ENCODE measurements at regions not wholly inside any gene's neighbourhood (a gene's known extent, or its start where the extent isn't known, plus 50 kb on each side); places are given as distances from the start of the nearest gene placed in this dataset.

DNA sequence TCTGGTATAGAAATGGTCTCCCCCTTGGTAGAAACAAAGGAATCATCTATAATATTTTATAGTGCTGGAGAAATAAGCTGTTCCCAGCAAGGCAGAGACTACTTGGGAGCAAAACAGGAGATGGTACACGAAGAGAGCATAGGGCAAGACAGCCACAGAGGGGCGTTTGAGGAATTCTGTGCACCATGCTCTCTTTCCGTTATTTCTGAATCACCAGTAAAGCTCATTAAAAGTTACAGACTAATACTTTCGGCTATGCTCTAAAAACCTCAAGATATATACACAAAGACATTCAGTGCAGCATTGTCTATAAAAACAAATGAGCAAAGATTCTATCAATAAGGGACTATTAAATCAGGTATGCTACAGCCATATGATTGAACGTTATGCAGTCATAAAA lies 68.5 kb upstream of the FHIP2A start:
- TF ChIP-seq, protein P1, sequence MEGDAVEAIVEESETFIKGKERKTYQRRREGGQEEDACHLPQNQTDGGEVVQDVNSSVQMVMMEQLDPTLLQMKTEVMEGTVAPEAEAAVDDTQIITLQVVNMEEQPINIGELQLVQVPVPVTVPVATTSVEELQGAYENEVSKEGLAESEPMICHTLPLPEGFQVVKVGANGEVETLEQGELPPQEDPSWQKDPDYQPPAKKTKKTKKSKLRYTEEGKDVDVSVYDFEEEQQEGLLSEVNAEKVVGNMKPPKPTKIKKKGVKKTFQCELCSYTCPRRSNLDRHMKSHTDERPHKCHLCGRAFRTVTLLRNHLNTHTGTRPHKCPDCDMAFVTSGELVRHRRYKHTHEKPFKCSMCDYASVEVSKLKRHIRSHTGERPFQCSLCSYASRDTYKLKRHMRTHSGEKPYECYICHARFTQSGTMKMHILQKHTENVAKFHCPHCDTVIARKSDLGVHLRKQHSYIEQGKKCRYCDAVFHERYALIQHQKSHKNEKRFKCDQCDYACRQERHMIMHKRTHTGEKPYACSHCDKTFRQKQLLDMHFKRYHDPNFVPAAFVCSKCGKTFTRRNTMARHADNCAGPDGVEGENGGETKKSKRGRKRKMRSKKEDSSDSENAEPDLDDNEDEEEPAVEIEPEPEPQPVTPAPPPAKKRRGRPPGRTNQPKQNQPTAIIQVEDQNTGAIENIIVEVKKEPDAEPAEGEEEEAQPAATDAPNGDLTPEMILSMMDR (IDR thresholded peaks at IDR 0.05): no peak
- TF ChIP-seq POLR2A (IDR thresholded peaks at IDR 0.05): no peak
